ENCODE measurements at regions not wholly inside any gene's neighbourhood (a gene's known extent, or its start where the extent isn't known, plus 50 kb on each side); places are given as distances from the start of the nearest gene placed in this dataset.
"Not testable (repeated sequence)": the region's sequence is repeated elsewhere in the genome, so short reads cannot be mapped to it uniquely, and the experiment has no call there.

DNA sequence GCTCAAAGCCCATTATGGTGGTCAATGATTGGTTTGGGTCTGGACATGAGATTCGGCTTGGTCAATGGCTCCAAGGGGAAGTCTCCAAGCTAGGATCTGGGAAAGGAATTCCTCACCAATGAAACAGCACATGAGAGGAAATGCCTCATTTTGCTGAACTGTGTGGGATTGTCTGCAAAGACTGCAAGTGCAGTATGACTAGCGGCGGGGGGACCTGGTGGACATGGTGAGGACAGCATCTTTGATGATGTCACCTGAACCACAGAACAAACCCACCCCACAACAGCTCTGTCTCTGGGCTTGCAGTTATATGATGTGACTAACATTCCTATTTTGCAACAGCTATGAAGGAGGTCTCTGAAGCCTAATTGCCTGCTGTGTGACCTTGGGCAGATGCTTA lies 50.6 kb upstream of the NKD1 start:
- DNase-seq, result no peak

- no peak for DNase-seq
Measured at GRCh38 chr16:50496990-50497389, 51.2 kb upstream of the NKD1 start.

- DNase-seq, result no peak
Measured at GRCh38 chr16:50495673-50496072, 52.5 kb upstream of the NKD1 start.

DNA sequence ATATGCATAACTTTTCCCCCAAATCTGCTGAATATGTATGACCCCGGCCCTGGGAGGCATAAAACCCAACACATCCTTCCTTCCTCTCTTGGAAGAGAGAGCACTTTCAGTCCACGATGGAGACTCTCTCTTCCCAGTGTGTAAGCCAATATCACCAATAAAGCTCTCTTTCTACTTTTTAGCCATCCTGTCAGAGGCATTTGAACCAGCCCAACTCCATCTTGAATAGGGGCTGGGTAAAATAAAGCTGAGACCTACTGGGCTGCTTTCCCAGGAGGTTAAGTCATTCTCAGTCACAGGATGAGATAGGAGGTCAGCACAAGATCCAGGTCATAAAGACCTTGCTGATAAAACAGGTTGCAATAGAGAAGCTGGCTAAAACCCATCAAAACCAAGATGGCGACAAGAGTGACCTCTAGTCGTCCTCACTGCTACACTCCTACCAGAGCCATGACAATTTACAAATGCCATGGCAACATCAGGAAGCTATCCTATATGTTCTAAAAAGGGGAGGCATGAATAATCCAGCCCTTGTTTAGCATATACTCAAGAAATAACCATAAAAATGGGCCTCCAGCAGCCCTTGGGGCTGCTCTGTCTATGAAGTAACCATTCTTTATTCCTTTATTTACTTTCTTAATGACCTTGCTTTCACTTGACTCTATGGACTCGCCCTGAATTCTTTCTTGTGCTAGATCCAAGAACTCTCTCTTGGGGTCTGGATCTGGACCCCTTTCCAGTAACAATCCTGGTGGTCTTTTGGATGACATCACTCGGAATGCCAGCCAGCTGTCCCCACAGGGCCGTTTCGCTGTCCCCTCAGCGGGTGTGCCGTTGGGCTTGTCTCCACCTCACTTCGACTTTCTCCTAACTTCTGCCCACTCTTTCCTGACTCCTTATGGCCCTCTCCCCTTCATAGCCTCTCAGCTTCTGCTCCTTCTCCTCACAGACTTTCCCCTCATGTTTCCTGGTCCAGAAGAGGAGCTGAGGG lies 53.4 kb upstream of the NKD1 start:
- DNase-seq, result no peak

GRCh38 chr16:50491516-50491915 lies 56.7 kb upstream of the NKD1 start:
- DNase-seq, result no peak

- no peak for DNase-seq
Measured at GRCh38 chr16:50490828-50491227, 57.4 kb upstream of the NKD1 start.

- peak in 5 of 58 donors; percentile 9 to 22 (median 11) for DNase-seq
Measured at GRCh38 chr16:50489182-50489581, 59.0 kb upstream of the NKD1 start.

- DNase-seq, result no peak
Measured at GRCh38 chr16:50487528-50487927, 60.7 kb upstream of the NKD1 start.

- not testable (repeated sequence) for DNase-seq
Measured at GRCh38 chr16:50486162-50486561, 62.0 kb upstream of the NKD1 start.

- no peak for DNase-seq
Measured at GRCh38 chr16:50485232-50485631, 63.0 kb upstream of the NKD1 start.

DNA sequence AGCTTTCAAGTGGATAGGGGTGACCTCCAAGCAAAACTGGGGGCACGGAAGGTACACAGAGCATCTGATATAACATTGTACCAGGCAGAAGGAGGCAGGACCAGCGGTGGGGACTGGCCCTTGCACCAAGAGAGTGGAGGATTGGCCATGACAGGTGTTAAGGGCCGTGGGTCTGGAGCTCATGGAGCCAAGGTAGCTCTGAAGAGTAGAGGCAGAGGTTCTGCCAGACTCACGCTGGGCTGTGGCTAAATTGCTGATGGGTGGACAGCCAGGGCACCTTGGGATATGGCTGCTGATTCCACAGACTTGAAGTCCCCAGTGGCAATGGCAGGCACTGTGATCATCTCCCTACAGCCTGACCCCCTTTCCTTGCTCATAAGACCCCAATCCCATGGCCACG lies 65.9 kb upstream of the NKD1 start:
- no peak for DNase-seq

GRCh38 chr16:50480206-50480605 lies 68.0 kb upstream of the NKD1 start:
- peak in 2 of 58 donors; percentile 9 to 74 for DNase-seq

GRCh38 chr16:50479771-50480170 lies 68.4 kb upstream of the NKD1 start:
- no peak for DNase-seq

DNA sequence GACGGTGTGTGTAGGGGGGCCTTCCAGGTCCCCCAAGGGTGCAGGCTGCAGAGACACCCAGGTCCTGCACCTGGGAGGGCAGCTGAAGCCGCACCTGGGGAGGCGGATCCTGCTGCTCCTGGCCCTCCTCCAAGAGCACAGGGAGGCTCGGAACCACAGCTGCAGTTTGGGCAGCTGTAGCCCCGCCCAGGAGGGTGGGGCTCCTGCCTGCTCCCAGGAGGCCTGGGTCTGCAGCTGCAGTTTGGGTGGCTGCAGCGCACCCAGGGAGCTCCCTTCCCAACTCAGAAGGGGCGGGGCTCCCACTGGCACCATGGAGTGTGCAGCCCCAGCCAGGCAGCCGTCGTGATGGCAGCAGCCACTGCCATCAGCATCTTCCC lies 69.4 kb upstream of the NKD1 start:
- DNase-seq, result no peak

DNA sequence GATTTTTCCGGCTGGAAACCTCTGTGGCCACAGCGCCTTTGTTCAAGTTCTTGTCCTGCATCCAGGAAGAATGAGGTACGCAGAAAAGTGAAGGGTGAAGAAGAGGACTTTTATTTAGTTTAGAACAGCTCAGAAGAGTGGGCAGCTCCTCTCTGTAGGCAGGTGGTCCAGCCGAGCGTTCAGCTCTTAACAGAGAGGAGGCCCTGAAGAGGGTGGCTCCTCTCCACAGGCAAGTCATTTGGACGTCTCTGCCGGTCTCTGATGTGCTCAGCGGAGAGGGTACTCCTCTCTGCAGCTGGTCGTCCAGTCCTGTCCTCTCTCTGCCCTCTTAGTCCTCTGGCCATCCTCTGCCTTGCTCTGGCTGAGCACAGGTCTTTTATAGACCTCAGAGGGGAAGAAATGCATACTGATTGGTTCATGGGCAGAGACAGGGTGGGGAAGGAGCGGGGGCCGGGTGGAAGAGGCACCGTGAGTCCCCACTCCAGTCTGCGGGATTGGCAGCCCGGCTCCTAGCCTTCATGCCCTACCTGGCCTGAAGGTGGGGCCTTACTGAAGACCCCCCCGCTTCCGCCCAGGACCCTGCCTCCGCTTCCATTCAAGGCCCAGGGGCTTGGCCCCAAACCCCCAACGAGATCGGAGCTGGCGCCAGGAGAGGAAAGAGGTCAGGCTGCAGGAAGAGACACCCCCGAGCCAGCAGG lies 70.0 kb upstream of the NKD1 start:
- DNase-seq, result no peak

DNA sequence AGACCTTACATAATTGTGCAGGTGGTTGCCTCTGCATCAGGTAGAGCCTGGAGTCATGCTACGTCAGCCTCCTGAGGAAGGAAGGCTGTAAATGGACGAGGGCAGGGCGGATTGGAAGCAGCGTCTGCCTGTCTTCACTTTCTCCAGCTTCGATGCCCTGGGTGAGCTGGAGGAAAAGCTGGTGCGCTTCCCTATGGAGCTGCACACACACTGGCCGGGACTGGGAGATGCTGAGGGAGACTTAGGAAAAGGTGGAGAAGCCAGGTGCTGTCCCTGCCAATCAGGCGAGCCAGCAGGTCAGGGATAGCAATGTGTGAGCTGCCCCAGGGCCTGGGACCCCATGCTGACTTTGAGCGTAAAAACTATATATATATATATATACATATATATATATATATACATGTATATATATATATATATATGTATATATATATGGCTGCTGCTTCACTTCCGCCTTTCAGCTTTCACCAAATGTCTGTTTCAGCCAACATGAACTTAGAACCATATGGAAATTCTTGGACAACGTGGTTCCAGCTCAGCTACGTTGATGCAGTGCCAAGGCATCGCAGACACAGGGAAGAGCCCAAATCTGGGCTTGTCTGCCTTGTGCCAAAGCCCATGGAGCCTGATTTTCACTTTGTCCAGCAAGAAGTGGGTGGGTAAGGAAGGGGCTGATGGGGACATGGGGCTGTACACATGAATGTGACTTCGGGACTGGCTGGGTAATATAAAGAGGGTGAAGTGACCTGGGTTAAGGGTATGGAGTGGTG lies 71.5 kb upstream of the NKD1 start:
- peak in 6 of 58 donors; percentile 5 to 20 (median 14) for DNase-seq

GRCh38 chr16:50475170-50475569 lies 73.0 kb upstream of the NKD1 start:
- DNase-seq, result no peak

DNA sequence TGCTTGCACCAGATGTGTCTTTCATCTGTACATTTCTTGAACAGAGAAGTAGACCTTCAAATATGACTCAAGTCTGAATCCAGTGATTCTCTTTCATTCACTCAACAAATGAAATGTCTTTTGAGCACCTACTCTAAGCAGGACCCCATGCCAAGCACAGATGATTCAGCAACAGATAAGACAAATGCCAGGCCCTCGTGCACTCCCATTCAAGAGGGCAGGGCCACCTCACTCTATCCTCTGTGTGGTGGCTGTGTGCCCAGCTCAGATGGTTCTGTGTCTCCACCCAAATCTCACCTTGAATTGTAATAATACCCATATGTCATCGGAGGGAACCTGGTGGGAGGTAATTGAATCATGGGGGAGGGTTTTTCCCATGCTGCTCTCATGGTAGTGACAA lies 74.1 kb upstream of the NKD1 start:
- no peak for DNase-seq

GRCh38 chr16:50473356-50473945 lies 74.7 kb upstream of the NKD1 start:
- DNase-seq, result no peak

- DNase-seq, result no peak
Measured at GRCh38 chr16:50472472-50472871, 75.7 kb upstream of the NKD1 start.

- no peak for DNase-seq
Measured at GRCh38 chr16:50470687-50471086, 77.5 kb upstream of the NKD1 start.
